HL-60 (cell line): ENCODE measurements at regions not wholly inside any gene's neighbourhood (a gene's known extent, or its start where the extent isn't known, plus 50 kb on each side); places are given as distances from the start of the nearest gene placed in this dataset.

Experiments used
- POLR2AphosphoS5 ChIP-seq: IDR thresholded peaks from 2 replicates; pipeline ENCODE4 v1.6.1; 2012; ENCODE audit warnings: low read depth
- SPI1 ChIP-seq: IDR thresholded peaks from 2 replicates; pipeline ENCODE4 v1.6.1; 2012; ENCODE audit warnings: low read depth, mild to moderate bottlenecking, borderline replicate concordance
- TF ChIP-seq, protein P1 (sequence below): IDR thresholded peaks from one replicate; pipeline ENCODE4 v1.5.1; 2011; ENCODE audit warnings: low read length, control low read depth, inconsistent platforms; ENCODE audit not compliant: insufficient read depth

DNA sequence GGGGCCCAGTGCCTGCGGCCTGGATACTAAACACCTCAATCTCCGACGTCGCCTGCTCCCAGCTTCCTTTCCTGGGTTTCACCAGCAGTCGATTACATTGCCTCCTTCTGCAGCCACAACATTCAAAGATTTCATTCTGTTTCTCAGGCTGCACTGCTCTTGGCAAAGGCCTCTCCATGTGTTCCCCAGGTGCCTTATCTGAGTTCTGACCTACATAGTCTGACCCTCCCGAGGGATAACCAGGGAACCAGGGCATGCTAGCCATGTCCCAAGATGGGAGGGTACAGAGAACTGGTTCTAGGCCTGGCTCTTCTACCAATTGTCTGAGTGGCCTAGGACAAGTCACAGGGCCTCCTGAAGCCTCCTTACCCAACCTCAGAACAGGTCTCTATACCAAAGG is 62.2 kb upstream of the ACSL1 start:
- TF ChIP-seq POLR2AphosphoS5 (no peak), SPI1 (no peak)
- TF ChIP-seq, protein P1, sequence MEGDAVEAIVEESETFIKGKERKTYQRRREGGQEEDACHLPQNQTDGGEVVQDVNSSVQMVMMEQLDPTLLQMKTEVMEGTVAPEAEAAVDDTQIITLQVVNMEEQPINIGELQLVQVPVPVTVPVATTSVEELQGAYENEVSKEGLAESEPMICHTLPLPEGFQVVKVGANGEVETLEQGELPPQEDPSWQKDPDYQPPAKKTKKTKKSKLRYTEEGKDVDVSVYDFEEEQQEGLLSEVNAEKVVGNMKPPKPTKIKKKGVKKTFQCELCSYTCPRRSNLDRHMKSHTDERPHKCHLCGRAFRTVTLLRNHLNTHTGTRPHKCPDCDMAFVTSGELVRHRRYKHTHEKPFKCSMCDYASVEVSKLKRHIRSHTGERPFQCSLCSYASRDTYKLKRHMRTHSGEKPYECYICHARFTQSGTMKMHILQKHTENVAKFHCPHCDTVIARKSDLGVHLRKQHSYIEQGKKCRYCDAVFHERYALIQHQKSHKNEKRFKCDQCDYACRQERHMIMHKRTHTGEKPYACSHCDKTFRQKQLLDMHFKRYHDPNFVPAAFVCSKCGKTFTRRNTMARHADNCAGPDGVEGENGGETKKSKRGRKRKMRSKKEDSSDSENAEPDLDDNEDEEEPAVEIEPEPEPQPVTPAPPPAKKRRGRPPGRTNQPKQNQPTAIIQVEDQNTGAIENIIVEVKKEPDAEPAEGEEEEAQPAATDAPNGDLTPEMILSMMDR = no peak
